OCI-LY7 (cell line): ENCODE measurements at regions not wholly inside any gene's neighbourhood (a gene's known extent, or its start where the extent isn't known, plus 50 kb on each side); places are given as distances from the start of the nearest gene placed in this dataset.

Experiments used
- BruUV-seq: library from RNA; stranded (reverse); fragments of 400-500 nt; replicated peaks from 2 replicates; lab custom pipeline; 2021; lab: Mats Ljungman, UMichigan
- CTCF ChIA-PET: fragments of 300-600 bp; sonication (Branson Sonifier 250); formaldehyde crosslinking; loops from one replicate; lab custom pipeline; 2022; ENCODE audit warnings: antibody characterized with exemption; ENCODE audit not compliant: unreplicated experiment; lab: Charles Lee
- POLR2A ChIA-PET: fragments of 300-600 bp; sonication (Branson Sonifier 250); formaldehyde crosslinking; loops from one replicate; lab custom pipeline; 2022; ENCODE audit warnings: antibody characterized with exemption; lab: Charles Lee
- DNase-seq: peaks from one replicate; pipeline ENCODE4 v3.0.0-alpha.2; 2015; ENCODE audit warnings: low spot score
- H2AFZ ChIP-seq: fragments of 200-600 bp; sonication (generic), shearing (Covaris generic); 2 replicates; pipeline ENCODE4 v1.6.1; 2014; ENCODE audit warnings: mild to moderate bottlenecking, antibody characterized with exemption, low read length, moderate library complexity
- H3K27ac ChIP-seq: fragments of 200-600 bp; sonication (generic); 2 replicates; pipeline ENCODE4 v1.5.1; 2014; ENCODE audit warnings: mixed run types, low read depth, mild to moderate bottlenecking, moderate library complexity, low read length, inconsistent platforms; ENCODE audit not compliant: poor library complexity, severe bottlenecking
- H3K36me3 ChIP-seq: fragments of 200-600 bp; sonication (generic); 2 replicates; pipeline ENCODE4 v1.6.1; 2014; ENCODE audit warnings: mild to moderate bottlenecking, antibody characterized with exemption, low read length, moderate library complexity, mixed read lengths; ENCODE audit not compliant: insufficient read depth
- H3K4me1 ChIP-seq: fragments of 200-600 bp; sonication (generic); 2 replicates; pipeline ENCODE4 v1.5.1; 2014; ENCODE audit warnings: mild to moderate bottlenecking, low read length; ENCODE audit not compliant: insufficient read depth, poor library complexity, severe bottlenecking
- H3K4me2 ChIP-seq: fragments of 200-600 bp; sonication (generic); 2 replicates; pipeline ENCODE4 v1.6.1; 2014; ENCODE audit warnings: mild to moderate bottlenecking, low read length
- H3K4me3 ChIP-seq: fragments of 200-600 bp; sonication (generic); 2 replicates; pipeline ENCODE4 v1.5.1; 2014; ENCODE audit warnings: mild to moderate bottlenecking, low read depth, low read length; ENCODE audit not compliant: poor library complexity, severe bottlenecking
- H3K79me2 ChIP-seq: fragments of 200-600 bp; sonication (generic); 2 replicates; pipeline ENCODE4 v1.6.1; 2016; ENCODE audit warnings: low read depth, mild to moderate bottlenecking, low read length, moderate library complexity, mixed read lengths; ENCODE audit not compliant: insufficient read depth
- H3K9me2 ChIP-seq: fragments of 200-600 bp; sonication (generic); 2 replicates; pipeline ENCODE4 v1.6.1; 2016; ENCODE audit warnings: mild to moderate bottlenecking, low read length, mixed read lengths; ENCODE audit not compliant: insufficient read depth
- H3K9me3 ChIP-seq: fragments of 200-600 bp; sonication (generic); 2 replicates; pipeline ENCODE4 v1.6.1; 2014; ENCODE audit warnings: mild to moderate bottlenecking, mixed run types, low read length, mixed read lengths
- H4K20me1 ChIP-seq: fragments of 200-600 bp; sonication (generic); 2 replicates; pipeline ENCODE4 v1.6.1; 2014; ENCODE audit warnings: mild to moderate bottlenecking, antibody characterized with exemption, low read length, moderate library complexity, mixed read lengths; ENCODE audit not compliant: insufficient read depth
- CTCF ChIP-seq: fragments of 200-600 bp; sonication (generic); conservative IDR thresholded peaks from 2 replicates; pipeline ENCODE4 v1.5.1; 2014; ENCODE audit warnings: mild to moderate bottlenecking, antibody characterized with exemption, low read length, moderate library complexity, mixed read lengths
- EZH2phosphoT487 ChIP-seq: fragments of 200-600 bp; sonication (generic); IDR thresholded peaks from 2 replicates; pipeline ENCODE4 v1.6.1; 2018; ENCODE audit warnings: low read depth, borderline replicate concordance, mild to moderate bottlenecking, mixed run types, antibody characterized with exemption, low read length, moderate library complexity, mixed read lengths
- intact Hi-C: fragments of 100-400 bp; cut with micrococcal nuclease; formaldehyde crosslinking; loops from one replicate; pipeline ENCODE4 v1.10.0; 2022; ENCODE audit not compliant: unreplicated experiment

- ChIA-PET CTCF (no interaction called here), POLR2A (no interaction called here)
- H2AFZ ChIP-seq: no peak overlapping the region
- no peaks in the 10 kb centered on the region for H3K4me1 ChIP-seq
- intact Hi-C loops: no loop called here
- no peak overlapping the region for H3K4me2 ChIP-seq
- no peak overlapping the region for H3K4me3 ChIP-seq
- no peak for TF ChIP-seq EZH2phosphoT487
- no peak for TF ChIP-seq CTCF
- H4K20me1 ChIP-seq: no peaks in the 10 kb centered on the region
- no peaks in the 10 kb centered on the region for H3K36me3 ChIP-seq
- no peaks in the 10 kb centered on the region for H3K9me3 ChIP-seq
- no TSS peak for BruUV-seq
- no peak for DNase-seq
- no peak overlapping the region for H3K27ac ChIP-seq
- H3K9me2 ChIP-seq: no peaks in the 10 kb centered on the region
- no peaks in the 10 kb centered on the region for H3K79me2 ChIP-seq
Observed at GRCh38 chr12:18808221-18808620, 70.3 kb downstream of the CAPZA3 start.

GRCh38 chr12:18810537-18811253 is 72.8 kb downstream of the CAPZA3 start:
- no peaks in the 10 kb centered on the region for H4K20me1 ChIP-seq
- H2AFZ ChIP-seq: no peak overlapping the region
- H3K9me3 ChIP-seq: no peaks in the 10 kb centered on the region
- no peak overlapping the region for H3K4me3 ChIP-seq
- no peak overlapping the region for H3K27ac ChIP-seq
- no peak overlapping the region for H3K4me2 ChIP-seq
- DNase-seq: no peak
- H3K79me2 ChIP-seq: no peaks in the 10 kb centered on the region
- no peaks in the 10 kb centered on the region for H3K36me3 ChIP-seq
- POLR2A ChIA-PET: interaction anchor here (0.5 to 1.5 kb wide), 3 partner anchors 9 to 22 kb away, joined by 3 to 4 read pairs (median 3); no protein-coding TSS in a partner anchor
- intact Hi-C loops: no loop called here
- BruUV-seq: no TSS peak
- no peaks in the 10 kb centered on the region for H3K9me2 ChIP-seq
- CTCF ChIA-PET: no interaction called here
- H3K4me1 ChIP-seq: no peaks in the 10 kb centered on the region
- no peak for TF ChIP-seq CTCF
- no peak for TF ChIP-seq EZH2phosphoT487

GRCh38 chr12:18811273-18811672 is 73.4 kb downstream of the CAPZA3 start:
- intact Hi-C loops: no loop called here
- no TSS peak for BruUV-seq
- no peak overlapping the region for H2AFZ ChIP-seq
- POLR2A ChIA-PET: interaction anchor here (1.5 kb wide), 1 partner anchor 8 kb away, joined by 4 read pairs; no protein-coding TSS in a partner anchor
- no peaks in the 10 kb centered on the region for H3K79me2 ChIP-seq
- no peaks in the 10 kb centered on the region for H3K36me3 ChIP-seq
- TF ChIP-seq EZH2phosphoT487 (no peak), CTCF (no peak)
- H3K27ac ChIP-seq: no peak overlapping the region
- no peak overlapping the region for H3K4me3 ChIP-seq
- no peaks in the 10 kb centered on the region for H4K20me1 ChIP-seq
- CTCF ChIA-PET: no interaction called here
- H3K4me2 ChIP-seq: no peak overlapping the region
- DNase-seq: no peak
- no peaks in the 10 kb centered on the region for H3K4me1 ChIP-seq
- H3K9me2 ChIP-seq: no peaks in the 10 kb centered on the region
- H3K9me3 ChIP-seq: no peaks in the 10 kb centered on the region
